Astrocyte of the cerebellum (primary cell): ENCODE measurements at regions not wholly inside any gene's neighbourhood (a gene's known extent, or its start where the extent isn't known, plus 50 kb on each side); places are given as distances from the start of the nearest gene placed in this dataset.

Source experiments
- DNase-seq: peaks from one replicate; pipeline ENCODE4 v3.0.0-alpha.2; 2011; ENCODE audit warnings: low read depth
- H3K4me3 ChIP-seq: 2 replicates; pipeline ENCODE4 v1.5.1; 2011; ENCODE audit warnings: mild to moderate bottlenecking, low read depth, low read length, moderate library complexity
- in situ Hi-C: cut with HindIII; loops from 2 replicates; pipeline ENCODE4 v1.10.0; 2017; ENCODE audit warnings: low sequenced_read_pairs
- TF ChIP-seq, protein P1 (sequence below): IDR thresholded peaks from 2 replicates; pipeline ENCODE4 v1.5.1; 2012; ENCODE audit warnings: low read length, low read depth, moderate library complexity, mild to moderate bottlenecking; ENCODE audit errors: missing control alignments

DNA sequence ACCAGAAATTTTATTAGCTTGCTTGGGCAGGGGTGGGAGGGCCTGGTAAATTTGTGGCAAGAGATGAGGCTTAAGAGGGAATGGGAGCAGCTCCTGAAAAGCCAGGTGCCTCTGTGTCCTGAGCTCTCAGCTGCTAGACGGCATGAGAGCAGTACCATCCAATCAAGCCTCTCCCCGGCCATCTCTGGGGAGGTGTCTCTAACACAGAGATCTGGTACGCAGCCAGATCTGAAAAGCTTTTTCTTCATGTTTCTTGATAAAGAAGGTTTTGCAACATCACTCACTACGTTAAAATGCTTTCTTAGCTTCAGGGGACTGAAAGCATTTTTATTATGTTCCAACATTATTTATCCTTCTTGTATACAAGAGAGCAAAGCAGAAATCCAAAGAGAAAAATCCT is 488.2 kb downstream of the RBFOX1 start:
- no peak for DNase-seq
- in situ Hi-C loops: no loop called here
- H3K4me3 ChIP-seq: no peak overlapping the region
- TF ChIP-seq, protein P1, sequence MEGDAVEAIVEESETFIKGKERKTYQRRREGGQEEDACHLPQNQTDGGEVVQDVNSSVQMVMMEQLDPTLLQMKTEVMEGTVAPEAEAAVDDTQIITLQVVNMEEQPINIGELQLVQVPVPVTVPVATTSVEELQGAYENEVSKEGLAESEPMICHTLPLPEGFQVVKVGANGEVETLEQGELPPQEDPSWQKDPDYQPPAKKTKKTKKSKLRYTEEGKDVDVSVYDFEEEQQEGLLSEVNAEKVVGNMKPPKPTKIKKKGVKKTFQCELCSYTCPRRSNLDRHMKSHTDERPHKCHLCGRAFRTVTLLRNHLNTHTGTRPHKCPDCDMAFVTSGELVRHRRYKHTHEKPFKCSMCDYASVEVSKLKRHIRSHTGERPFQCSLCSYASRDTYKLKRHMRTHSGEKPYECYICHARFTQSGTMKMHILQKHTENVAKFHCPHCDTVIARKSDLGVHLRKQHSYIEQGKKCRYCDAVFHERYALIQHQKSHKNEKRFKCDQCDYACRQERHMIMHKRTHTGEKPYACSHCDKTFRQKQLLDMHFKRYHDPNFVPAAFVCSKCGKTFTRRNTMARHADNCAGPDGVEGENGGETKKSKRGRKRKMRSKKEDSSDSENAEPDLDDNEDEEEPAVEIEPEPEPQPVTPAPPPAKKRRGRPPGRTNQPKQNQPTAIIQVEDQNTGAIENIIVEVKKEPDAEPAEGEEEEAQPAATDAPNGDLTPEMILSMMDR: no peak

DNA sequence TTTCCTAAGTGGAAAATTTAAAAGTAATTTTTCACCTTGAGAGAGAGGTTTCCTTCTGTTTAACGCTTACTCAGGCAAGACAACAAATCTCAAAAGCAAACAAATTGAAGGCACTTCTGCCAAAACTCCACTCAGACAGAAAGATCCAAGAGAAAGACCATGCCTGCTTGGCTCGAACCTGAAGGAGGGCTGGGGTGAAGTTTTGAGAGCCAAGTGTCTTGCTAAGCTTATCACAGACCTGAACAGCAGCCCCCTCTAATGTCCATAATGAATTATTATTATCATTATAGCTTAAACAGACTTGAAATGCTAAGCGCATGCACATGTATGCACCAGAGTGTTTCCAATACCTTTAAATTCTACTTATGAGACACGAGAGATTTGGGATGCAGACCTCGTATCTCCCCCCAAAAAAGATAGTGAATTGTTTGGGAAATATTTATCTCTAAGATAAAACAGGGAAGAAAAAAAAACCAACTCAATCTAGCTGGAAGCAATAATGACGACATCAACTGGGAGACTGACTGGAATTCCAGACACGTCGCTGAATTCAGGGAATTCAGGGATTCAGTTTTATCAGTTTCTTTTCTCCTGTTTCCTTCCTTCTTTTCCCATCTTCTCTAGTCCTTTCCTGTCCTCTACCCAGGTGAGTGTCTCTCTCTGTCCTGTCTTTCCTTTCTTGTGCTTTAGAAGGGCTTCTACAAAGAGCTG is 473.2 kb downstream of the RBFOX1 start:
- in situ Hi-C loops: no loop called here
- no peak overlapping the region for H3K4me3 ChIP-seq
- TF ChIP-seq, protein P1: no peak
- DNase-seq: no peak

DNA sequence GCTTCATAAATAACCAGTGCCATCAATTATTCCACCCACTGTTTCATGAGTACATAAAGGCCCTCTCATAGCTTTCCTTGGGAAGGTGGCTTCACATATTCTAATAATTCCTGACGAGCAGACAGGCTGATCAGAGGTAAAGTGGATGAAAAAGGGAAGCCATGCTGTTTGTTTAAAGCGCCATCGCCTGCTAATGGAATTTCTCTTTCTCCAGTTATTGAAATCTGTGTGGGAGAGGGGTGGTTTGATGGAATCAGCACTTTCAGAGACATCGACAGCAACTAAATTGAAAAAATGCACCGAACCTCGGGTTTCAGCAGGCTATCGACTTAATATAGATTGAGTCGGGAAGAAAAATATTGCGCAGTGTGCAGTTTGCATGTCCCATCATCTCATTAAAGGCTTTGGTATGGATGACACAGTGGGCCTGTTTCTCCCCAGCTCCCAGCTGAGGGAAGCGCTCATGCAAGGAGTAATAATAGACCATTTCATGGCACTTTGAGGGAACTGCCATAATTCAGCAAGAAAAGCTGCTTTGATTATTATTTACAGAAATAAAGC is 472.1 kb downstream of the RBFOX1 start:
- TF ChIP-seq, protein P1: no peak
- in situ Hi-C loops: no loop called here
- DNase-seq: no peak
- no peak overlapping the region for H3K4me3 ChIP-seq

DNA sequence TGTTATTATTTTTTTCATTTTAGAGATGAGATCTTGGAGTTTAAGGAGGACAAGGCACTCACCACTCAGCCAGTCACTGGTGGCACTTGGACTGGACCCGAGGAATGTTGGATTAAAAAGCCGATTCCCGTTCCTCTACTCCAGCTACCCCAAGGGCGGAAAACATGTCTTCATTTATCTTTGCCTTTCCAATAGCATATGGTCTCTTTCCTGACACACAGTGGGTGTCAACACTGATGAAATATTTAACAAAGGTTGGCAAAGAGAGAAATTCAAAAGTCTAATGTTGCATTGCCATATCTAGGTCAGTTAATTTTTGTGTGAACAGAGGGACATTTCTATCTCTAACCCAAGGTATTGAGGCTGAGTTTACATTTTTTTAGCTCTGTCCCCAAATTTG is 459.7 kb downstream of the RBFOX1 start:
- in situ Hi-C loops: no loop called here
- H3K4me3 ChIP-seq: no peak overlapping the region
- TF ChIP-seq, protein P1: no peak
- DNase-seq: no peak

DNA sequence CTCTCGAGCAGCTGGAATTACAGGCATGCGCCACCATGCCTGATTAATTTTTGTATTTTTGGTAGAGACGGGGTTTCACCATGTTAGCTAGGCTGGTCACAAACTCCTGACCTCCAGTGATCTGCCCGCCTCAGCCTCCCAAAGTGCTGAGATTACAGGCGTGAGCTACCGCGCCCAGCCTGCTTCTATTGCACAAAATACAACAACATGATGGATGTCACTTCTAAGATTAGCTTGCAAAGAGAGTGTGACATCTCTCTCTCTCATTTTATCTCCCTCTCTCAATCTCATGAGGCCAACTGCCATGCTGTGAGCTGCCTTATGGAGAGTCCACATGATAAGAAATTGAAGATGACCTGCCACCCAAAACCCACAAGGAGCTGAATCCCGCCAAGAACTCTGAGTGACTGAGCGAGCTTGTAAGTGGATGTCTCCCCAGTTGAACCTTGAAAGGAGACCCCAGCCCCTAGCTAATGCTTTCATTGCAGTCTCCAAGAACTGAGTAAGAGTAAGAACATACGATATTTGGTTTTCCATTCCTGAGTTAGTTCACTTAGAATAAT is 458.5 kb downstream of the RBFOX1 start:
- in situ Hi-C loops: no loop called here
- no peak overlapping the region for H3K4me3 ChIP-seq
- TF ChIP-seq, protein P1: no peak
- no peak for DNase-seq

DNA sequence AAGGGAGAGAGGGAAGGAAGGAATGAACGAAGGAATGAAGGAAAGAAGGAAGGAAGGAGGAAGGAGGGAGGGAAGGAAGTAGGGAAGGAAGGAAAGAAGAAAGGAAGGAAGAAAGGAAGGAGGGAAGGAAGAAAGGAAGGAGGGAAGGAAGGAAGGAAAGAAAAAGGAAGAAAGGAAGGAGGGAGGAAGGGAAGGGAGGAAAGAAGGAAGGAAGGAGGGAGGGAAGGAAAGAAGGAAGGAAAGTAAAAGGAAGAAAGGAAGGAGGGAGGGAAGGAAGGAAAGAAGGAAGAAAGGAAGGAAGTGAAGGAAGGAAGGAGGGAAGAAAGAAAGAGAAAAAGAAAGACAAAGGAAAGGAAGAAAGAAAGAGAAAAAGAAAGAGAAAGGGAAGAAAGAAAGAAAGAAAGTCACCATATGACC is 442.4 kb downstream of the RBFOX1 start:
- in situ Hi-C loops: no loop called here
- no peak overlapping the region for H3K4me3 ChIP-seq
- no peak for DNase-seq
- TF ChIP-seq, protein P1: no peak
